Neural crest cell (in vitro differentiated cells): ENCODE measurements at regions not wholly inside any gene's neighbourhood (a gene's known extent, or its start where the extent isn't known, plus 50 kb on each side); places are given as distances from the start of the nearest gene placed in this dataset.

Experiments used
- DNase-seq: peaks from one replicate; pipeline ENCODE4 v3.0.0; 2021; ENCODE audit warnings: low read depth, mixed read lengths, low spot score
- H3K27ac Mint-ChIP-seq: one replicate; pipeline ENCODE4 v1.8.0; 2021; ENCODE audit warnings: mild to moderate bottlenecking, mixed read lengths; ENCODE audit not compliant: unreplicated experiment
- H3K27me3 Mint-ChIP-seq: 2 replicates; pipeline ENCODE4 v1.8.0; 2021; ENCODE audit warnings: low read depth, mild to moderate bottlenecking, mixed read lengths
- H3K36me3 Mint-ChIP-seq: 2 replicates; pipeline ENCODE4 v1.8.0; 2021; ENCODE audit warnings: low read depth, mild to moderate bottlenecking, mixed read lengths
- H3K4me1 Mint-ChIP-seq: 2 replicates; pipeline ENCODE4 v1.8.0; 2021; ENCODE audit warnings: mixed read lengths
- H3K4me3 Mint-ChIP-seq: one replicate; pipeline ENCODE4 v1.8.0; 2021; ENCODE audit warnings: mild to moderate bottlenecking, mixed read lengths
- H3K9me3 Mint-ChIP-seq: 2 replicates; pipeline ENCODE4 v1.8.0; 2021; ENCODE audit warnings: mixed read lengths
- TF ChIP-seq, protein P1 (sequence below): fragments of 200-600 bp; sonication (generic); conservative IDR thresholded peaks from 2 replicates; pipeline ENCODE4 v1.5.0; 2021; ENCODE audit warnings: antibody characterized with exemption, mild to moderate bottlenecking

DNA sequence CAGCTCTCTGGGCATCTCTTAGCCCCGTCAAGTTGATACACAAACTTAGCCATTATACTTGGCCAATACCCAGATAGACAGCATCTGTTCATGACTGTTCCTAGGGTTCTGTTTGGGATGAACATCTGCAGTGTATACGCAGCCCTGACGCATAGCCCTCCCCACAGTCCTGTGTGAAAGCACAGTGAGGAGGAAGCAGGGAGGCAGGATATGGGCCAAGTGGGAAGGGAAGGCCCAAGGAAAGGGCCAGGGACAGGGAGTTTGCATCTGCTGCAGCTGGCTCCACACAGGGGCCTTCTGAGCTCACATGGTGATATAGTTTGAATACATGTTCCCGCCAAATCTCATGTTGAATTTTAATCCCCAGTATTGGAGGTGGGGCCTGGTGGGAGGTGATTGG lies 80.2 kb downstream of the CMPK2 start:
- no peaks in the 10 kb centered on the region for H3K27me3 Mint-ChIP-seq
- H3K4me3 Mint-ChIP-seq = no peak overlapping the region
- H3K27ac Mint-ChIP-seq = no peak overlapping the region
- TF ChIP-seq, protein P1, sequence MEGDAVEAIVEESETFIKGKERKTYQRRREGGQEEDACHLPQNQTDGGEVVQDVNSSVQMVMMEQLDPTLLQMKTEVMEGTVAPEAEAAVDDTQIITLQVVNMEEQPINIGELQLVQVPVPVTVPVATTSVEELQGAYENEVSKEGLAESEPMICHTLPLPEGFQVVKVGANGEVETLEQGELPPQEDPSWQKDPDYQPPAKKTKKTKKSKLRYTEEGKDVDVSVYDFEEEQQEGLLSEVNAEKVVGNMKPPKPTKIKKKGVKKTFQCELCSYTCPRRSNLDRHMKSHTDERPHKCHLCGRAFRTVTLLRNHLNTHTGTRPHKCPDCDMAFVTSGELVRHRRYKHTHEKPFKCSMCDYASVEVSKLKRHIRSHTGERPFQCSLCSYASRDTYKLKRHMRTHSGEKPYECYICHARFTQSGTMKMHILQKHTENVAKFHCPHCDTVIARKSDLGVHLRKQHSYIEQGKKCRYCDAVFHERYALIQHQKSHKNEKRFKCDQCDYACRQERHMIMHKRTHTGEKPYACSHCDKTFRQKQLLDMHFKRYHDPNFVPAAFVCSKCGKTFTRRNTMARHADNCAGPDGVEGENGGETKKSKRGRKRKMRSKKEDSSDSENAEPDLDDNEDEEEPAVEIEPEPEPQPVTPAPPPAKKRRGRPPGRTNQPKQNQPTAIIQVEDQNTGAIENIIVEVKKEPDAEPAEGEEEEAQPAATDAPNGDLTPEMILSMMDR = no peak
- H3K4me1 Mint-ChIP-seq = no peaks in the 10 kb centered on the region
- H3K36me3 Mint-ChIP-seq = no peaks in the 10 kb centered on the region
- no peaks in the 10 kb centered on the region for H3K9me3 Mint-ChIP-seq
- DNase-seq = no peak

- Mint-ChIP-seq H3K27me3 (no peaks in the 10 kb centered on the region), H3K27ac (no peak overlapping the region), H3K4me3 (no peak overlapping the region), H3K4me1 (no peaks in the 10 kb centered on the region), H3K9me3 (no peaks in the 10 kb centered on the region), H3K36me3 (no peaks in the 10 kb centered on the region)
- no peak for DNase-seq
- TF ChIP-seq, protein P1 = no peak
Measured at GRCh38 chr2:6787376-6787775, 78.3 kb downstream of the CMPK2 start.

GRCh38 chr2:6788614-6789013 lies 77.1 kb downstream of the CMPK2 start:
- Mint-ChIP-seq H3K4me3 (no peak overlapping the region), H3K9me3 (no peaks in the 10 kb centered on the region), H3K4me1 (no peaks in the 10 kb centered on the region), H3K27ac (no peak overlapping the region), H3K27me3 (no peaks in the 10 kb centered on the region), H3K36me3 (no peaks in the 10 kb centered on the region)
- TF ChIP-seq, protein P1 = no peak
- no peak for DNase-seq

- Mint-ChIP-seq H3K27me3 (no peaks in the 10 kb centered on the region), H3K9me3 (no peaks in the 10 kb centered on the region), H3K27ac (no peak overlapping the region), H3K36me3 (no peaks in the 10 kb centered on the region), H3K4me1 (no peaks in the 10 kb centered on the region), H3K4me3 (no peak overlapping the region)
- DNase-seq = no peak
- TF ChIP-seq, protein P1 = no peak
Measured at GRCh38 chr2:6789559-6790138, 76.1 kb downstream of the CMPK2 start.

- TF ChIP-seq, protein P1 = peak; percentile 25
- Mint-ChIP-seq H3K9me3 (no peaks in the 10 kb centered on the region), H3K4me3 (no peak overlapping the region), H3K27me3 (no peaks in the 10 kb centered on the region), H3K4me1 (peaks cover 5% of the 10 kb centered on the region), H3K36me3 (no peaks in the 10 kb centered on the region), H3K27ac (no peak overlapping the region)
- no peak for DNase-seq
Measured at GRCh38 chr2:6791682-6792081, 74.0 kb downstream of the CMPK2 start.
